ENCODE measurements at regions not wholly inside any gene's neighbourhood (a gene's known extent, or its start where the extent isn't known, plus 50 kb on each side); places are given as distances from the start of the nearest gene placed in this dataset.

DNA sequence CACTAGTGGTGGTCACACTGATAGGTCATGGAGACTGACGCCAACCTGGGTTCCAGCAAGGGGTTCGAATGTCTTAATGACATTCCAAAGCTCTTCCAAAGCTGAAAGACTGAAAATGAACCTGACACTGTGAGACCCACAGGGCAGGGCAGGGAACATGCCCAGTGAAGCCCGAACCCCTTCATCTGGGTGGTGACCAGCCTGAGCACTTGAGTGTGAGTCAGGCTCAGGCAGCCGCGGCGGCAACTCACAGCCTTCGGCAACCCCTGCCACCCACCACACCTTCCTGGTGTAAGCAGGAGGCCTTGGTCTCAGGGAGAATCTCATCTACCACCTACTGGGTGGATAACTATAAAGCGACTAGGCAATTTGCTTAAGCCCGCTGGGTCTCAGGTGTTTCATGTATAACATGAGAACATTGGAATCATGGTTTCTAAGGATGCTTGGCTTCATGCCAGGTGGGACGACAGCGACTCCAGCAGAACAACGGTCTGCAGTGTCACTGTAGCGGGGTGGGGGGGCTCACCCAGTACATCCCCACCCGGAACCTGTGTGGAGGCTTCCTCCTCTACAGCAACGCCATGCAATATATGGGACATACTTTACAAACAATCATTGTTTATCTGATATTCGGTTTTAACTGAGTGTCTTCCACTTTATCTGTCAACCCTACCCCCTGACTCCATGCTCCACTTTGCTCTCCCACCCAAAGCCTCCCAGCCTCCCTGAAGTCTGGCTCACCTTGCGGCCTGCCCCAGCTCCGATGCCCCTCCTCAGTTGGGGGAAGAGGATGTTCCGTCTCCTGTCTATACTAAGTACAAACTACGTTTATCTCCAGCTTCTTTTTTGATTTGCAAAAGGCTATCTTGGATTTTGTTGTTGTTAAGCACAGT is 125.0 kb upstream of the MEF2A start:
- no peak for DNase-seq (ENCODE audit: low spot score)

GRCh38 chr15:99441444-99441800 is 124.4 kb upstream of the MEF2A start:
- no peak for DNase-seq (ENCODE audit: low spot score)

DNA sequence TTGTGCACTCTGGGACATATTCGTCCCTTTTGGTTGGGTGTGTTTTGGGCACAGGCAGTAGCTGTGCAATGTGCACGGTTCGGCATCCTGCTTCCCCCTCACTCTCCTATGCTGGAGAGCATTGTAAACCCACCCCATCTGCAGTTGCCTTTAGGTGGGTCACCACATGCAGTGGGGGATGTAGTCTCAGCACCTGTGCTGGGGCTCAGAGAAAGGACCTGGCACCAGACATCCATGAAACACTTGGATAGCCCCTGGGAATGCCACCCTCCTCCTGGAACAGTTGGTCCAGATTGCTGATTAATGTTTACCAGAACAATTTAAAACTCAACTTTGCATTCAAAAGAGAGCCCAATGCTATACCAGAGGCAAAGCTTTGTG is 123.9 kb upstream of the MEF2A start:
- no peak for DNase-seq (ENCODE audit: low spot score)

GRCh38 chr15:99442252-99442897 is 123.4 kb upstream of the MEF2A start:
- peak; percentile 91 for DNase-seq (ENCODE audit: low spot score)

GRCh38 chr15:99443056-99443756 is 122.6 kb upstream of the MEF2A start:
- DNase-seq (ENCODE audit: low spot score) = no peak

DNA sequence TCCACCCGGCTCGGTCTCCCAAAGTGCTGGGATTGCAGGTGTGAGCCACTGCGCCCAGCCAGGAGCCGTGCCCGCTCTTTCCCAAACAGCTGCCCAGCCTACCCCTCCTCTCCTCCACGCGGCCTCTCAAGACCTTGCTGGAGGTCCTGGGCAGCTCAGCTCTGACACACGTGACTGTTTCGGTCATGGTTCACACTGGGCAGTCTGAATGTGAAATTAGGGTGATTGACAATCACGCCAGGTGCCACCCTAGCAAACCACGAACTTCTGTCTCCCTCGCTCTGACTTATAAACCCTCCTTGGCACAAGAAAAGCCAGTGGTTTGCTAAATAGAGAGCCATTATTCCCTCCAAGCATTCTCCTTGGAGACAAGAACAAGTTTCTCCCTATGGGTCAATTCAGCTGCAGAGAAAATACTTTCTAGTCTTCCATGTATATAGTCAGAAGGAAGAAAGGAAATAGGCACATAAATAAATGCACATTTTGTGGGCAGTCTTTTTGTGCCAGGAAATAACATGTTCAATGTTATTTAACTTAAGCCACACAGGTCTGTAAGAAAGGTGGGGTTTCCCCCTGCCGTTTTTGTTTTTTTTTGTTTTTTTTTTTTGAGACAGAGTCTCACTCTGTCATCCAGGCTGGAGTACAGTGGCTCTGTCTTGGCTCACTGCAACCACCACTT is 121.9 kb upstream of the MEF2A start:
- no peak for DNase-seq (ENCODE audit: low spot score)

DNA sequence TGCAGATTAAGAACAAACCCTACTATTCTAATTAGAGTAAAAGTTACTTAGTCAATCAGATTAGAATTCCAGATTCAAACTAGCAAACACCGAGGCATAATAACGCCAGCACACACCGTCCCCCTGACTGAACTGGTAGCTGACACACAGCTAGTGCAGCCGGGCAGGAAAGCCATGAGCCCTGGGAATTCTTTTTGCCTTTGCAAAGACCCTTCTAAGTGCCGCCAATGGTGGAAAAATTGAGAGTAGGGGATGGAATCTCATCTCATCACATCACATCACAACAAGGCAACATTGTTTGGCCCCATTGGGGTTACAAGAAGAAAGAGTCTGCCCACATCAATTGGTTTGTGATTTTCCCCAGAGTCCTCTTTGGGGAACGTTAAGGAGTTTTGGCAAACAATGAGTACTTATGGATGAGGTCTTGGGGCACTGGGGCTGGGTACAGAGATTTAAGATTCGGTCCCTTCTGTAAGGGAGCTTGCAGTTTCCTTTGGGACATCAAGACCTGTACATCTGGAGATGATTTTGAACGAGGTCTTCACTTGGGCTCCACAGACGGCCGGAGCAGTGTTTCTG is 120.4 kb upstream of the MEF2A start:
- no peak for DNase-seq (ENCODE audit: low spot score)

- no peak for DNase-seq (ENCODE audit: low spot score)
Observed at GRCh38 chr15:99446565-99447496, 119.0 kb upstream of the MEF2A start.

- no peak for DNase-seq (ENCODE audit: low spot score)
Observed at GRCh38 chr15:99447497-99448371, 118.0 kb upstream of the MEF2A start.

GRCh38 chr15:99449514-99449913 is 116.3 kb upstream of the MEF2A start:
- DNase-seq (ENCODE audit: low spot score) = no peak

- no peak for DNase-seq (ENCODE audit: low spot score)
Observed at GRCh38 chr15:99450896-99451358, 114.9 kb upstream of the MEF2A start.

GRCh38 chr15:99451484-99451883 is 114.3 kb upstream of the MEF2A start:
- no peak for DNase-seq (ENCODE audit: low spot score)

GRCh38 chr15:99452010-99452409 is 113.8 kb upstream of the MEF2A start:
- no peak for DNase-seq (ENCODE audit: low spot score)

DNA sequence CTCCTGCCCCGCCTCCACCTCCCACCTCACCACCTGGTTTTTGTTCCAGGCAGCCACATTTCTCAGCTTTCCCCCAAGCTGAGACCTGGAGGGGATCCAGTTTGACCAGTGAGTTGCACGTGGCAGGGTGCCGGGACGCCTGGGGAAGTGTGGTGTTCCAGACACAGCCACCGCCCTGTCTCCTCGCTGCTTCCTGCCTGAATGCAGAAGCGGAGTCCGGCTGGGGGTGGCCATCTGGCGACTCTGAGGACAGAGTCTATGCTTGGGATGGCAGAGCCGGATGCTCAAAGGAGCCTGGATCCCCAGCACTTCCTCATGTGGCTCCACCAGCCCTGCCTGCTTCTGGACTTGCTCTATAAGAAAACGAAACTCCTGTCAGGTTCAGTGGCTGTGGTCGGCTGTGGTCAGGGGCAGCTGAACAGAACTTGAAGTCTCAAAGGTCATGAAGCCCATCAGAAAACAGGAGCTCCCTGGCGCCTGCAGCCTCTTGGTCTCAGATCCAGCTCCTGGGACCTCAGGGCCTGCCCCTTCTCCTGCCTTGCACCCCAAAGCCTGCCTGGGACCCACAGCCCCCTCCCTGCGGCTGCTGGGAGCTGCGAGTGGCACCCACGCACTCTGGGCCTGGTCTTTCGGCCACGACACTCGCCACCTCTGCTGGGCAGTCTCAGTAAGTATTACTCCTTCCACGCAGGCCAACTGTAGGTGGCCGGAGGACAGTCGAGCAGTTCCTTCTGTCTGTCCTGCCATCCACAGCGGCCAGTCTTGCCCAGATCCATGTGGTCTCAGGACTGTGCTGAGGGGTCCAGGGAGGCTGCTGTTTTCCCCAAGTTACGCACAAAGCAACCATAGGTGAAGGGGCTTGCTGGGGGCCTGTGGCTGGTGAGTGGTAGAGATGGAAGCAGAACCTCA is 112.8 kb upstream of the MEF2A start:
- peak; percentile 53 for DNase-seq (ENCODE audit: low spot score)

DNA sequence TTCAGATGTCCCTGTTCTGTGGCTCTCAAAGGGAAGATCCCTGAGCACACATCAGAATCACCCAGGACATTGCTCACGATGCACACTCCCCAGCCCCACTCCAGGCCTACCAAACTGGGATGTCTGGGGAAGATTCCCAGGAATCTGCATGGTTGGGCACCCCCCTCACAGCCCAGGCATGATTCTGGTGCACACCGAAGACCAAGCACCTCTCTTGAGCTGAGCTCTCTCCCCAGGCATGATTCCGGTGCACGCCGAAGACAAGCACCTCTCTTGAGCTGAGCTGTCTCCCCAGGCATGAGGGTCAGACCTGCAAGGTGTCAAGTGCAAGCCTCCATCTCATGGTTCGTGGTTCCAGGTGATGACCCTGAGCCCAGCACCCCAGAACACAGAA is 112.2 kb upstream of the MEF2A start:
- DNase-seq (ENCODE audit: low spot score) = no peak

DNA sequence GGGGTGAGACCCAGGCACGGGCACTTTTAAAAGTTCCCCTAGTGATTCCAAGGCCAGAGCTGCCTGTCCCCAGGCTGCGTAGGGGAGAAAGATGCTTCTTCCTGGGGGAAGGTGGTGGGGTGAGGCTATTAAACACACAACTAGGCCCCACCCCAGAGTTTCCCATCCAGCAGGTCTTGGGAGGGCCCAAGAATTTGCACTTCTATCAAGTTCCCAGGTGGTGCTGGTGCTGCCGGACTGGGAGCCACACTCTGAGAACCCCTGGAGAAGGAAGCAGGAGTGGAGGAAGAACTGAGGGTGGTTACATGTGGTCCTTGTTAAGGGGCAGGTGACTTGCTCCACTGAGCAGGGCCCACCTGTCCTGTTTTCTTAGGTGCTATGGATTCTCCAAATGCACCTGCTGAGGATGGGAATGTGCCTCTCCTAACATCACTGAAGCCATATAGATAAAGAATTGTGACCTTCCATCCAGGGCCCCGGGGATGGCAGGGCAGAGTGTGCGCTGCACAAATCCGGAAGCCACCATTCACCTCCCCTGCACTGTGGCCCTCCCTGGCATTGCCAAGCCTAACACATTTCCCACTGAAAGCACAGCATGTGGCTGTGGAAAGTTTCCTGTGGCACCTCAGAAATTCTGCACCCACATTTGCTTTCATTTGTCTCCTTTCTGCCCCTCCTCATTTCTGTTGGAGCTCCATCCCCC is 111.5 kb upstream of the MEF2A start:
- DNase-seq (ENCODE audit: low spot score) = no peak

- DNase-seq (ENCODE audit: low spot score) = peak; percentile 96
Observed at GRCh38 chr15:99454941-99455788, 110.6 kb upstream of the MEF2A start.
